ENCODE measurements at regions not wholly inside any gene's neighbourhood (a gene's known extent, or its start where the extent isn't known, plus 50 kb on each side); places are given as distances from the start of the nearest gene placed in this dataset.

- TF ChIP-seq POLR2AphosphoS5 (IDR thresholded peaks at IDR 0.05; ENCODE audit: low read depth, low read length): no peak
- TF ChIP-seq POLR2A (IDR thresholded peaks at IDR 0.05; ENCODE audit: low read depth, low read length): no peak
Measured at GRCh38 chr5:156154757-156155156, 172.2 kb upstream of the SGCD start.

Measured in GM12892 (cell line).